ENCODE measurements at regions not wholly inside any gene's neighbourhood (a gene's known extent, or its start where the extent isn't known, plus 50 kb on each side); places are given as distances from the start of the nearest gene placed in this dataset.

GRCh38 chr17:71039391-71039790 lies 870.1 kb downstream of the KCNJ2 start:
- H3K27ac ChIP-seq (ENCODE audit: low read depth, low read length, poor library complexity, severe bottlenecking): no peak overlapping the region
- H2AFZ ChIP-seq (ENCODE audit: low read length): no peak overlapping the region
- H3K36me3 ChIP-seq (ENCODE audit: insufficient read depth, low read length): no peaks in the 10 kb centered on the region
- H3K9me3 ChIP-seq (ENCODE audit: low read length): no peaks in the 10 kb centered on the region
- no peaks in the 10 kb centered on the region for H4K20me1 ChIP-seq (ENCODE audit: insufficient read depth, low read length)
- H3K4me3 ChIP-seq (ENCODE audit: low read depth, low read length, poor library complexity, severe bottlenecking): no peak overlapping the region
- H3K4me1 ChIP-seq (ENCODE audit: insufficient read depth, low read length, severe bottlenecking): no peaks in the 10 kb centered on the region
- H3K27me3 ChIP-seq (ENCODE audit: insufficient read depth, low read length): no peaks in the 10 kb centered on the region
- no peak for TF ChIP-seq CTCF (IDR thresholded peaks at IDR 0.05; ENCODE audit: low read length)
- no peak for TF ChIP-seq EZH2 (IDR thresholded peaks at IDR 0.05; ENCODE audit: borderline replicate concordance, low read length)
- no peaks in the 10 kb centered on the region for H3K9me2 ChIP-seq (ENCODE audit: low read depth, low read length)
- H3F3A ChIP-seq (ENCODE audit: insufficient read depth, low read length): no peaks in the 10 kb centered on the region
- no peak overlapping the region for H3K9ac ChIP-seq (ENCODE audit: low read length)
- no peak overlapping the region for H3K4me2 ChIP-seq (ENCODE audit: low read length)
- no peaks in the 10 kb centered on the region for H3K79me2 ChIP-seq (ENCODE audit: insufficient read depth, low read length)

- Histone ChIP-seq H3K36me3 (ENCODE audit: insufficient read depth, low read length) (no peaks in the 10 kb centered on the region), H3K9me2 (ENCODE audit: low read depth, low read length) (no peaks in the 10 kb centered on the region), H3K4me3 (ENCODE audit: low read depth, low read length, poor library complexity, severe bottlenecking) (no peak overlapping the region), H2AFZ (ENCODE audit: low read length) (no peak overlapping the region), H3K9me3 (ENCODE audit: low read length) (no peaks in the 10 kb centered on the region), H3F3A (ENCODE audit: insufficient read depth, low read length) (no peaks in the 10 kb centered on the region), H3K27ac (ENCODE audit: low read depth, low read length, poor library complexity, severe bottlenecking) (no peak overlapping the region), H3K27me3 (ENCODE audit: insufficient read depth, low read length) (no peaks in the 10 kb centered on the region), H3K4me2 (ENCODE audit: low read length) (no peak overlapping the region), H3K9ac (ENCODE audit: low read length) (no peak overlapping the region), H3K4me1 (ENCODE audit: insufficient read depth, low read length, severe bottlenecking) (no peaks in the 10 kb centered on the region), H4K20me1 (ENCODE audit: insufficient read depth, low read length) (no peaks in the 10 kb centered on the region), H3K79me2 (ENCODE audit: insufficient read depth, low read length) (no peaks in the 10 kb centered on the region)
- TF ChIP-seq EZH2 (IDR thresholded peaks at IDR 0.05; ENCODE audit: borderline replicate concordance, low read length): no peak
- TF ChIP-seq CTCF (IDR thresholded peaks at IDR 0.05; ENCODE audit: low read length): no peak
Measured at GRCh38 chr17:71052971-71053370, 883.6 kb downstream of the KCNJ2 start.

DNA sequence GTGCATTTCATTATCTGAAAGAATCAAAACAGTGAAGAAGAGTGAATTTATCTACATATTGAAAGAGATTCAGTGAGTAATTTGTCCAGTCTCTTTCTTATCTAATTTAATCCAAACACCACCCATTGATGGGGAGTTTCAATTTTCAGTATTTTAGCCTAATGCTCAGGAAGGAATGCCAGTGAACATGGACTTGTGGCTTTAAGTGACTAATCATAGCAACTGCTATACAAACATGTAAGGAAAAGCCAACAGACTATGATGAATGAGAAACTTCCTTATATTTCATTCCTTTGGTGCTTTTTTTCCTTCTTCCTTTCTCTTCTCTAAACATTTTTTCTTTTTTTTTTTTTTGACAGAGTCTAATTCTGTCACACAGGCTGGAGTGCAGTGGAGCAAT lies 885.8 kb downstream of the KCNJ2 start:
- Histone ChIP-seq H3K9me3 (ENCODE audit: low read length) (no peaks in the 10 kb centered on the region), H3K9ac (ENCODE audit: low read length) (no peak overlapping the region)
- TF ChIP-seq CTCF (IDR thresholded peaks at IDR 0.05; ENCODE audit: low read length): no peak
- no peak for TF ChIP-seq EZH2 (IDR thresholded peaks at IDR 0.05; ENCODE audit: borderline replicate concordance, low read length)

More for the DNA sequence above, 885.8 kb downstream of the KCNJ2 start:
- Histone ChIP-seq H4K20me1 (ENCODE audit: insufficient read depth, low read length) (no peaks in the 10 kb centered on the region), H3F3A (ENCODE audit: insufficient read depth, low read length) (no peaks in the 10 kb centered on the region), H3K36me3 (ENCODE audit: insufficient read depth, low read length) (no peaks in the 10 kb centered on the region), H2AFZ (ENCODE audit: low read length) (no peak overlapping the region), H3K79me2 (ENCODE audit: insufficient read depth, low read length) (no peaks in the 10 kb centered on the region), H3K27me3 (ENCODE audit: insufficient read depth, low read length) (no peaks in the 10 kb centered on the region), H3K27ac (ENCODE audit: low read depth, low read length, poor library complexity, severe bottlenecking) (no peak overlapping the region), H3K4me2 (ENCODE audit: low read length) (no peak overlapping the region), H3K9me2 (ENCODE audit: low read depth, low read length) (no peaks in the 10 kb centered on the region), H3K4me3 (ENCODE audit: low read depth, low read length, poor library complexity, severe bottlenecking) (no peak overlapping the region), H3K4me1 (ENCODE audit: insufficient read depth, low read length, severe bottlenecking) (no peaks in the 10 kb centered on the region)

All from OCI-LY1 (cell line).